HG03442 (cell line): ENCODE measurements at regions not wholly inside any gene's neighbourhood (a gene's known extent, or its start where the extent isn't known, plus 50 kb on each side); places are given as distances from the start of the nearest gene placed in this dataset.

Experiments
- ATAC-seq: cut with Tn5 transposase; IDR thresholded peaks from one replicate; pipeline ENCODE4 v1.9.1; 2021; ENCODE audit warnings: mild to moderate bottlenecking, moderate library complexity; ENCODE audit not compliant: unreplicated experiment

- no peak for ATAC-seq
Observed at GRCh38 chr4:41865306-41865980, 69.8 kb upstream of the TMEM33 start.

- ATAC-seq: no peak
Observed at GRCh38 chr4:41859087-41859486, 76.1 kb upstream of the TMEM33 start.

GRCh38 chr4:41857226-41857641, 78.0 kb upstream of the TMEM33 start:
- no peak for ATAC-seq

- no peak for ATAC-seq
Observed at GRCh38 chr4:41856797-41857196, 78.4 kb upstream of the TMEM33 start.

GRCh38 chr4:41853973-41854372, 81.3 kb upstream of the TMEM33 start:
- ATAC-seq: no peak

- ATAC-seq: no peak
Observed at GRCh38 chr4:41852229-41852628, 83.0 kb upstream of the TMEM33 start.

- no peak for ATAC-seq
Observed at GRCh38 chr4:41851621-41852020, 83.6 kb upstream of the TMEM33 start.

- no peak for ATAC-seq
Observed at GRCh38 chr4:41844327-41844726, 90.9 kb upstream of the TMEM33 start.

GRCh38 chr4:41839916-41840854, 91.7 kb upstream of the PHOX2B start:
- ATAC-seq: peak; percentile 76

- no peak for ATAC-seq
Observed at GRCh38 chr4:41838590-41838989, 90.1 kb upstream of the PHOX2B start.

GRCh38 chr4:41835321-41835995, 86.9 kb upstream of the PHOX2B start:
- no peak for ATAC-seq

- ATAC-seq: no peak
Observed at GRCh38 chr4:41832961-41833360, 84.4 kb upstream of the PHOX2B start.

GRCh38 chr4:41822325-41822724, 73.8 kb upstream of the PHOX2B start:
- ATAC-seq: no peak

GRCh38 chr4:41820473-41820872, 71.9 kb upstream of the PHOX2B start:
- ATAC-seq: no peak

- ATAC-seq: no peak
Observed at GRCh38 chr4:41819621-41820020, 71.1 kb upstream of the PHOX2B start.

- no peak for ATAC-seq
Observed at GRCh38 chr4:41815473-41815872, 66.9 kb upstream of the PHOX2B start.

- ATAC-seq: no peak
Observed at GRCh38 chr4:41814565-41814964, 66.0 kb upstream of the PHOX2B start.

GRCh38 chr4:41806807-41807206, 58.3 kb upstream of the PHOX2B start:
- no peak for ATAC-seq

GRCh38 chr4:41802590-41802989, 54.1 kb upstream of the PHOX2B start:
- no peak for ATAC-seq

GRCh38 chr4:41799126-41799525, 50.6 kb upstream of the PHOX2B start:
- no peak for ATAC-seq
